Ishikawa (cell line): ENCODE measurements at regions not wholly inside any gene's neighbourhood (a gene's known extent, or its start where the extent isn't known, plus 50 kb on each side); places are given as distances from the start of the nearest gene placed in this dataset.

Source experiments
- CEBPB ChIP-seq: IDR thresholded peaks from 2 replicates; pipeline ENCODE4 v1.6.1; 2012
- CREB1 ChIP-seq: IDR thresholded peaks from 2 replicates; pipeline ENCODE4 v1.6.1; 2012; ENCODE audit warnings: low read depth
- EGR1 ChIP-seq: IDR thresholded peaks from 2 replicates; pipeline ENCODE4 v1.6.1; 2012
- EP300 ChIP-seq: IDR thresholded peaks from 2 replicates; pipeline ENCODE4 v1.6.1; 2012; ENCODE audit warnings: borderline replicate concordance
- FOXM1 ChIP-seq: IDR thresholded peaks from 2 replicates; pipeline ENCODE4 v1.6.1; 2012; ENCODE audit warnings: low read depth, borderline replicate concordance
- NFIC ChIP-seq: IDR thresholded peaks from 2 replicates; pipeline ENCODE4 v1.6.1; 2012
- RAD21 ChIP-seq: IDR thresholded peaks from 2 replicates; pipeline ENCODE4 v1.6.1; 2012; ENCODE audit warnings: low read depth
- TAF1 ChIP-seq: IDR thresholded peaks from 2 replicates; pipeline ENCODE4 v1.6.1; 2012; ENCODE audit warnings: low read depth, mild to moderate bottlenecking
- TCF12 ChIP-seq: IDR thresholded peaks from 2 replicates; pipeline ENCODE4 v1.6.1; 2012; ENCODE audit warnings: low read depth
- TEAD4 ChIP-seq: IDR thresholded peaks from 2 replicates; pipeline ENCODE4 v1.6.1; 2012
- YY1 ChIP-seq: IDR thresholded peaks from 2 replicates; pipeline ENCODE4 v1.6.1; 2012; ENCODE audit warnings: low read depth
- ZBTB7A ChIP-seq: IDR thresholded peaks from 2 replicates; pipeline ENCODE4 v1.6.1; 2012; ENCODE audit warnings: low read depth
- TF ChIP-seq, protein P1 (sequence below): IDR thresholded peaks from 2 replicates; pipeline ENCODE4 v1.6.1; 2012
- TF ChIP-seq, protein P2 (sequence below): IDR thresholded peaks from 2 replicates; pipeline ENCODE4 v1.6.1; 2012

DNA sequence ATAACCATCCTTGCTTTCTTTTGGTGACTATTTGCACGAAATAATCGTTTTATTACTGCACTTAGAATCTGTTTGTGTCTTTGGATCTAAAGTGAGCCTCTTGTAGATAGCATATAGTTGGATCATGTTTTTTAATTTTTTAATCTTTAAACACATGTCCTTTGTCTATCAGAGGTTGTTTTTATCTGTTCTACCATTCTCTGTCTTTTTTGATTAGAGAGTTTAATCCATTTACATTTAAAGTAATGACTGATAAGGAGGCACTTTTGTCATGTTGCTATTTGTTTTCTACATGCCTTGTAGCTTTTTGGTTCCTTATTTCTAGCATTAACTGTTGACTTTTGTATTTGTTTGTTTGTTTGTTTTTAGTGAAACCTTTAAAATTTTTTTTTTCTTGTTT, 506.2 kb upstream of the RGS6 start:
- TF ChIP-seq EP300 (no peak), EGR1 (no peak), TAF1 (no peak), ZBTB7A (no peak), CEBPB (no peak), RAD21 (no peak), TCF12 (no peak), TEAD4 (no peak), NFIC (no peak), CREB1 (no peak), FOXM1 (no peak), YY1 (no peak)
- TF ChIP-seq, protein P1, sequence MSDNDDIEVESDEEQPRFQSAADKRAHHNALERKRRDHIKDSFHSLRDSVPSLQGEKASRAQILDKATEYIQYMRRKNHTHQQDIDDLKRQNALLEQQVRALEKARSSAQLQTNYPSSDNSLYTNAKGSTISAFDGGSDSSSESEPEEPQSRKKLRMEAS = no peak
- TF ChIP-seq, protein P2, sequence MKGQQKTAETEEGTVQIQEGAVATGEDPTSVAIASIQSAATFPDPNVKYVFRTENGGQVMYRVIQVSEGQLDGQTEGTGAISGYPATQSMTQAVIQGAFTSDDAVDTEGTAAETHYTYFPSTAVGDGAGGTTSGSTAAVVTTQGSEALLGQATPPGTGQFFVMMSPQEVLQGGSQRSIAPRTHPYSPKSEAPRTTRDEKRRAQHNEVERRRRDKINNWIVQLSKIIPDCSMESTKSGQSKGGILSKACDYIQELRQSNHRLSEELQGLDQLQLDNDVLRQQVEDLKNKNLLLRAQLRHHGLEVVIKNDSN = no peak
